GM19023 (cell line): ENCODE measurements at regions not wholly inside any gene's neighbourhood (a gene's known extent, or its start where the extent isn't known, plus 50 kb on each side); places are given as distances from the start of the nearest gene placed in this dataset.

Source experiments
- ATAC-seq: cut with Tn5 transposase; IDR thresholded peaks from one replicate; pipeline ENCODE4 v1.9.1; 2021; ENCODE audit warnings: mild to moderate bottlenecking, moderate library complexity; ENCODE audit not compliant: unreplicated experiment

DNA sequence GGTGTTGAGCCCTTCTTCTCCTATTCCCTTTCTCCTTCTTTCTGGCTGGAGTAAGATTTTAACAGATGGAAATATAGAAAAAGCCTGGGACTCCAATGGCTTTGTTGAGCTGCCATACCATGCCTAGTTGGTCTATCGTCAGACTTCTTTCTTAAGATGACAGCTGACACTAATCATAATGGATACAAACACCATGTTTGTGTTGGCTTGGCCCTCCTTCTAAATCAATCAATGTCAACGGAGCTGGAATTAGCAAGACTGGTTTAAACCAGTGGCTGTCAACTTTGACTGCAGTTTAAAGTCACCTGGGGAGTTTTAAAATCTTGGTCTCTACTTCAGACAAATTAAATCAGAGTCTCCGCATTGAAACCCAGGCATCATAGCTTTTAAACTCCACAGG lies 264.5 kb upstream of the PRR16 start:
- no peak for ATAC-seq

DNA sequence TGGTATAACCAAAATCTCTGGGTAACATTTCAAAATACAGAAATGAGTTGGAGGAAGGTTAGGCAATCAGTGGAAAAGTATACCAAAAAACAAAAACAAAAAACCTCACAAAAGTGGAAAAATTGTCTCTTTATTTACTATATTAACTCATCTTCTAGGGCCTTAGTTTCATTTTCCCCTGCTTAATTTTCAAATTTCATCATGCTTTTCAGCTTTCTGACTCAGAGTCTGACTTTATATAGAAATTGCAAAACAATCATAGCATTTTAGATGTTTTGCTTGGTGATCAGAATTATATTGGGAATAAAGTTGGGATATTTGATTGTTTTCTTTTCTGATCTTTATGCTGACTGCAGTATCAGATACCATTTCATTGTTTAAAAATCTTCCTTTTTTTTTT lies 257.0 kb upstream of the PRR16 start:
- no peak for ATAC-seq

DNA sequence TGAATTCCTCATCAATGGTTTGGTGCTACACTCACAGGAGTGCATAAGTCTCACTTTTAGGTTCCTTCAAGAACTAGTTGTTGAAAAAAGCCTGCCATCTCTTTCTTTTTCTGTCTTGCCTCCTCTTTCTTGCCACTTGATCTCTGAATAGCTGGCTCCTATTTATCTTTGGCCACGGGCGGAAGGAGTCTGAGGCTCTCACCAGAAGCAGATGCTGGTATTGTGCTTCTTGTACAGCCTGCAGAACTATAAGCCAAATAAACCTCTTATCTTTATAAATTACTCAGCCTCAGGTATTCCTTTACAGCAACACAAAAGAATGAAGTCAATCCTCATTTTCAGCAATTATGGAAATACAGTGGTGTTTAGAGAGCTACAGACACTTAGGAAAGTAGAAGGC lies 247.1 kb upstream of the PRR16 start:
- ATAC-seq: no peak

- ATAC-seq: no peak
These were observed 244.1 kb upstream of the PRR16 start for GRCh38 chr5:120219988-120220387.

GRCh38 chr5:120225524-120225923 lies 238.6 kb upstream of the PRR16 start:
- ATAC-seq: no peak

DNA sequence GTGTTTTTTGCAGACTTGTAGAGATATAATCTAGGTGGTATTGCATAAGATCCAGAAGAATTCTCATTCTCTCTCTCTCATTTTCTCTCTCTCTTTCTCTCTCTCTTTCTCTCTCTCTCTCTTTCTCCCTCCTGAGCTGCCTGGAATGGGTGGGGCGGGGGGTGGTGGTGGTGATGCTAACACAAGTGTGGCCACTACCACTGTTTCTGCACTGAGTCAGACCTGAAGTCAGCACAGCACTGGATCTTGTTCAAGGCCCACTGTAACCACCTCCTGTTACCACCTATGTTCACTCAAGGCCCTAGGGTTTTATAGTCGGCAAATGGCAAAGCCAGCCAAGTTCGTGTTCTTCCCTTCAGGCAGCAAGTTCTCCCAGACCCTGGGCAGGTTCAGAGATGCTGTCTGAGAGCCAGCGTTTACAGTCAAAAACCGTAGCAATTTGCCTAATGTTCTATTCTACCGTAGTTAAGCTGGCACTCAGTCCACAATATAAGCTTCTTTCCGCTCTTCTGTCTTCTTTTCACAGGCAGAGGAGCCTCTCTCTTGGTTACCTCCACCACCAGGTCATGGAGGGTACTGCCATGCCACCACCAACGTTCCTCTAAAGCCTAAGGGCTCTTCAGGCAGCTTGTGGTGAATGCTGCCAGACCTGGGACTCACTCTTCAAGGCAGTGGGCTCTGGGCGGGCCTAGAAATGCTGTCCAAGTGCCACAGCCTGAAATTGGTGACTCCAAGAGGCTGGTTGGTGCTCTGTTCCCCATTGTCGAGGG lies 235.7 kb upstream of the PRR16 start:
- no peak for ATAC-seq

DNA sequence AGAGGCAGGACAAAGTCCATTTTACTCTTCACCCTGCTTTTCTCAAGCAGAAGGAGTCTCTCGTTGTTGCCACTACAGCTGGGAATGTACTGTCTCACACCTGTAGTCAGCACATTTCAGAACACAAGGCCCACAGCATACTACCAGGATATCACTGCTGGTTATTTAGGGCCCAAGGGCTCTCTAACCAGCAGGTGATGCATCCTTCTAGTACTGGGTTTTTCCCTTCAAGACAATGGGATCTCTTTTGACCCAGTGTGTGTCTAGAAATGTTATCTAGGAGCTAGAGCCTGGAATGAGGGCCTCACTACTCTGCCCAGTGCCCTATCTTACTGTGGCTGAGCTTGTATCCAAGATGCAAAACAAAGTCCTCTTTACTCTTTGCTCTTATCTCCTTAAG lies 235.1 kb upstream of the PRR16 start:
- no peak for ATAC-seq

DNA sequence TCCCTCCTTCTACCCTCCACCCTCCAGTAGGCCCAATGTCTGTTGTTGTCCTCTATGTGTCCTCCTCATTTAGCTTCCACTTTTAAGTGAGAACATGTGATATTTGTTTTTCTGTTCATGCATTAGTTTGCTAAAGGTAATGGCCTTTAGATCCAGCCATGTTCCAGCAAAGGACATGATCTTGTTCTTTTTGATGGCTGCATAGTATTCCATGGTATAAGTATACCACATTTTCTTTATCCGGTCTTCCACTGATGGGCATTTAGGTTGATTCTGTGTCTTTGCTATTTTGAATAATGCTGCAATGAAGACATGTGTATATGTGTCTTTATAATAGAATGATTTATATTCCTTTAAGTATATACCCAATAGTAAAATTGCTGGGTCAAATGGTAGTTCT lies 232.5 kb upstream of the PRR16 start:
- no peak for ATAC-seq

DNA sequence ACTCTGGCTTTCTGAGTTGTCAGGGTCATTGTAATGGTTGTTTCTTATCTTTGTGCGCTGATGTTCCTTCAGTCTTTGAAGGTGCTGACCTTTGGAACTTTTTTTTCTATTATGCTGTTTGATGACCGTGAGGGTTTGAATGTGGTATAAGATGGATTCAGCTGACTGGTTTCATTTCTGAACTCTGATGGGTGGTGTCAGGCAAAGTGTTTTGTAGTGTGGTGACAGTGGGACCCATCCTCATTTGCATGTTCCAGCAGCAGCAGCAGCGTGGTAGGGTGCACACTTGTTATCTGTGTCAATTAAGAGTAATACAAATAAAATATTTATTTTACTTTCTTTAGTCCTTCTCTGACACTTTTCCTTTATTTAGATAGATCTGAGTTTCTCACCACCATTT lies 227.7 kb upstream of the PRR16 start:
- ATAC-seq: peak; percentile 80

DNA sequence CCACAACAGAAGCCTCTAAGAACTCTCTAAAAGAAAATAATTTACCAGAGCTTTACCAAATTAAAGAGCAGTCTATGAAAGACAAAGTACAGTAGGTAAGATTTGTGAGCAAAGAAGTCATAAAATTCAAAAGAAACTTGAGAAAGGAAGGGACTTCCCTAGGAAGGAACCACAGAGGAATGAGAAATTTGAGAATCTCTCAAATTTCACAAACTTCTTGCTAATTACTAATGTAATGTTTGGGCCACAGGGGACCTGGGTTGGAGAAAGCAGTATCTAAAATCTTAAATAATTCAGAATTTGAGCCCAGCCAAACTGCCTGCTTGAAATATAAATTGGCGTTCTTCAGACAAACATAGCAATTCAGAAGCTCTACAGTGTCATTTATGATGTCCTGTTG lies 225.0 kb upstream of the PRR16 start:
- ATAC-seq: no peak

DNA sequence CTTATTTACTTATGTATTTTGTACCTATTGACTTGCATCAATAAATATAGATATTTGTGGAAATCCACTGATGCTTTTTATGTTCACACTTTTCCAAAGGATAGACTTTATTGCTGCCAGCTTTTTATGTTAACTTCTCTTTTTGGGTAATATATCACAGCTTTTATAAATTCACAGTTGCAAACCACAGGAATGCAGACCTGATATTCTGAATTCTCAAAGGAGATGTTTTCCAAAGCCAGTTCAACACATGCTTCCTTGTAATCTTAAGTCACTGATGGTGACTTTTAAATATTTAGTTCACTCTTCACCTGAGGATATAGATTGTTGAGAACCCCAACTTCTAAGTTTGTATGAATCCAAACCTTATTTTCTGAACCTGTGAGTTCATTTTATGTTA lies 223.4 kb upstream of the PRR16 start:
- ATAC-seq: no peak

- ATAC-seq: no peak
These were observed 222.7 kb upstream of the PRR16 start for GRCh38 chr5:120241400-120241799.

DNA sequence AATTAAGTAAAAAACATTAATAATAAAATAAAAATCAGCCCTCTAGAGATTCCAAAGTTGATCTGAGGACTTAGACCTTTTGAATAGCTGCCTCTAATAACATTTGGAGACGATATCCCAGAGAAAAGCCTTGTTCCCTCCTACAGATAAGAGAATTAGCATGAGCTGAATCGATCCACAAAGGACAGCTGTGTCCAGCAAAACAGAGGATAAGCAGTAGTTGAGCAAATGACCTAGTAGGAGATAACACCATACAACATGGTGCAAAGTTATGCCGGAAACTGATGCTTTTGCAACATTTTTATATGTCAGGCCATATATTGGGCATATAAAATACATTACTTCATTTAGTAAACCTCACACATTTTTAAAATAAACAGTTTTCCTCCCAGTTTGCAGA lies 212.2 kb upstream of the PRR16 start:
- no peak for ATAC-seq

DNA sequence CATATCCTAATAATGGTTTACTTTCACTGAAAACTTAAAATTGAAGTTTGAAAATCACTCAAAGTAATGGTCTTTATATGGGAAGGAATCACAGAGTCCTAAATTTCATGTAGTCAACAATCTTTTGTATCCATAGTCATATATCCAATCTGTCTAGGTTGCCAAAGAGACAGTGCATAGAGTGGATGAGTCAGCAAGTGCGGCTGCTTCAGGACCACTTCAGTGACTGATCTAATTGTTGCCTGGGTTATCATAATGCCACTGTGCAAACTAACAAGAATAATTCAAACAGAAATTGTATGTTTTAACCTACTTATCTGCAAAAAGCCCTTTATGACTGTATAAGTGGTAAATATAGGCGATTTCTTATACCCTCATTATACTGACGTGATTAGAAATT lies 211.3 kb upstream of the PRR16 start:
- no peak for ATAC-seq

DNA sequence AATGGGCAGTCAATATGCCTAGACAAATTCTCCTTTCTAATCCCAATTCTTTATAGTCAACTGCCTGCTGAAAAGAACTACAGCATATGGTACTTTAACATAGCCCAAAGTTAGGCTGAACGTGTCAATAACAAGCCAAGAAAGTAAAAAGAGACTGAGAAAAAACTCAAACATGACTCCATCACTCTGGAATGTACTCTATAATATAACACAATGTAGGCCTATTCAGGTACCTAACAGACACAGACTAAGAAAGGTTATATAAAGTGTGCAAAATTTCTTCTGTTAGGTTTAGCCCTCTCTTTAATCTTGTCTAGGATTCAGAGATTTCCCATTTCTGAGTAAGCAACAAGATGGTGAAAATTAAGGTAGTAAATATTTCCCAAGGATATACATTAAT lies 209.7 kb upstream of the PRR16 start:
- ATAC-seq: no peak

GRCh38 chr5:120255214-120255613 lies 208.9 kb upstream of the PRR16 start:
- ATAC-seq: no peak

DNA sequence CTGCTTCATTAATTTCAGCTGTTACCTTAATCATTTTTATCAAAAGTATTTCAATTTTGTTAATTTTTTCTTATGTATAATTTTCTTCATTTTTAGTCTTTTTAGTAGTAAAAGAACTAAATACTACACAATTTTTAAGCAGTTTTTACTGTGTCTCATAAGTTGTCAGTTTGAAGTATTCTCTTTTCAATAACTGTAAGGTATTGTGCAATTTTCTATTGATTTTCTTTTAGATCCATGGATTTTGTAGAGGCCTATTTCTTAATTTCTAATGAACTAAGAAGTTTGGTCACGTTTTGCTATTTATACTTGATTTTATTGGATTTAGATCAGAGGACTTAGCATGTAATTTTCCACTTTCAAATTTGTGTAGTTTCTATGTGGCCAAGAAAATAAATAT lies 207.7 kb upstream of the PRR16 start:
- ATAC-seq: no peak

DNA sequence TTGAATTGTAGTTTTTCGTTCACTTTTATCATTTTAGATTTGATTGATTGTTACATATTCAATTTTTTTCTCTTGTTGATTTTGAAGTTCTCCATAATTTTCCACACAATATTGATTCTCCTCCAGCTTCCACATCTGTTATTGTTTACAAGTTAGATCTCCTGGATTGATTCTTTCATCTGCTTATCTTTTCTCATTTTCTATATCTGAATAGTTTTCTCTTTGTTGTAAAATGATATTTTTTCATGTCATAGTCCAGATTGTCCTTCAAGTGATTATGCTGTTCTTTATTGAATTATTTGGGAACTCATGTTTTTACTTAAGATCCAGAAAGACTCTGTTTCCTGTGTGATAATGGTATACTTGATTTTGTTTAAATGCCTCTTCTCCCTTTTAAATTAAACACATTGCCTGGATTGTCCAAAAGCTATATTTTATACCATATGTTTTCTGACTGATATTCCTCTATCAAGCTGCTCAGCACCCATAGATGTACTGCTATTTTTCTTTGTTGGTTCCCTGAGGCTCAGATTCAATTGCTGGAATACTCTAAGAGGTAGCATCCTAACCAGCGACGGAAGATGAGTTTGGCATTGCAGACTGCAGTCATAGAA lies 206.6 kb upstream of the PRR16 start:
- no peak for ATAC-seq

DNA sequence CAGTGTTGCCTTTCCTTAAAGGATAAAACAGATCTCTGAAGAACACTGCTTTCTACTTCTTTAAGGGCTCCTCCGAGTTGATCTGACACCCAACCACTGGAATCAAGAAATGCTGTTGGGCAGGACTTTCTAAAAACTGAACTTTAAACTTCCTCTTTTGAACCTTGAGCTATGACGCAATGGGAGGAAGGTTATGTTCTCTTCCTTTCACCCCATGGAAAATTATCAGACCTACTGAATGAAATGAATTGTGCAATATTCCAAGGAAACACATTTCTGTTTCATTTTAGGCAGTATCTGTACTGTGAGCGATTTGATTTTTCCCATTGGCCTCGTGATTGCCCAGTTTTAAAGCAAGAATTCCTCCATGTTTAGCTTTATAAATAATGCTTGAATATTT lies 206.0 kb upstream of the PRR16 start:
- ATAC-seq: no peak

DNA sequence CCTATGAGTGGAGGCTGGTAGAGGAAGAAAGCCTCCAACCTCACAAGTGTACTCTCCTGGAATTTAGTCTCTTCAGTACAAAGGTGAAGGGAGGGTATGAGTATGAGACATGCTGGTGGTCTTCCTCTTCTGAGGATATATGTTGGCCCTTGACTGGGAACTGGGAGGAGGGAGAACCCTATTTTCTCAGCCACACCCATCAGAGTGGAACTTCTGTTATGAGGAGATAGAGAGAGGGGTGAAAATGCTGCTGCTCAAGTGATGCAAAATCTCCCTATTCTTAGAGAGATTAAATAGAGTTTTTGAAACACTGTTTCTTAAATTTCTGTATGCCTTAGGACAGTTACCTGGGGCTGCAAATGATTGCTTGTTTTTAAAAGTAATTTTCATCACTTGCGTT lies 203.4 kb upstream of the PRR16 start:
- ATAC-seq: no peak

DNA sequence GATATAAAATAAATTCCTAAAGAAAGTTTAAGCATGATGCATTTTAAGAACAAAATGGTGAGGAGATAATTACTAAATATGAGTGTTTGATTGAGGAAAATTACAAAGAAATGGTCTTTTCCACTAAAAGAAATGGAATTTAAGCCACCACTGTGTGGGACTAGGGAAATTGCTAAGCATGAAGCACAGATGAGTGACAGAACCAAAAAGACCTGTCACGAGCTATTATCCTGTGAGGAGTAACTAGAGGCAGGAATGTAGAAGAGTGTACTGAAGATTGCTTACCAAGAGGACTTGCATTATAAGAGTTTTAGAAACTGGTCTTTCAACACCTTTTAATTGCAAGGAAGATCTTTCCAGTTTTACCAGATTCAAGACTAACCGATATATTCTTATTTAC lies 193.6 kb upstream of the PRR16 start:
- no peak for ATAC-seq

DNA sequence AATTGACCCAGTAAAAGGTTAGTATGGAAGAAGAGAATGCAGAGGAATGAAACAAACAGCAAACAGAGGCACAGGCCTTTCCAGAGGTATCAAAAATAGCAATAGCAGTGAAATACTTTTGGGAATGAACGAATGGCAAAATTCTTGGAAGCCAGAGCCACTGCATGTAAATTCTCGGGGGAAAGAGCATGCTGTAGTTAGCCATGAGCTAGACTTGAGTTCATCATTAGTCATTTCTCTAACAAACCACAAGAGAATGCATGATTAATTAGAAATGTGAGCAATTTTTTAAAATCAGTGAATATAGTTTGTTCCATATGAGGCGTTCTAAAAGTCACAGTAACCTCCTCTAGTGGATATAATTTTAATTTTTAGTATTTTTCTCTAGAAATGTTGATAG lies 170.3 kb upstream of the PRR16 start:
- ATAC-seq: no peak

GRCh38 chr5:120297616-120298015 lies 166.5 kb upstream of the PRR16 start:
- ATAC-seq: no peak
